Skin of body (tissue), 1 donor: ENCODE measurements at regions not wholly inside any gene's neighbourhood (a gene's known extent, or its start where the extent isn't known, plus 50 kb on each side); places are given as distances from the start of the nearest gene placed in this dataset.

Source experiments
- DNase-seq: peaks from one replicate; lab custom pipeline; 2025; lab: John Stamatoyannopoulos, UW

DNA sequence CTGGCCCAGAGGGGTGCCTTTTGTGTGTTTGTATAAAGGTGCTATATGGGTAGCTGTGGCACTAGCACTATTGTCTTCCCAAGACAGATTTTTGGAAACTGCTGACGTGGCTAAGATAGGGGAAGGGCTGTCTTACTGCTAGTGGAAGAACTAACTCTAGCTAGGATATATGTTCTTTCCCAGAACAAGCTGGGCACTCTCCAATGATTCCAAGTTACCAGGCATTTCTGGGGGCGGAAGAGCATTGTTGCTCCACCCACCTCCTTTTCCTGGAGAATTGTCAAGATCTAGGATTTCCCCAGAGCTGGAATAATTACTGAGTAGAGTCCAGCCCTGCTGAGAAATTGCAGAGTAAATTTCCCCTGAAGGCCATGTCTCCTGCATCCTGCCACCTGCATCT is 408.3 kb downstream of the KLF5 start:
- no peak for DNase-seq

DNA sequence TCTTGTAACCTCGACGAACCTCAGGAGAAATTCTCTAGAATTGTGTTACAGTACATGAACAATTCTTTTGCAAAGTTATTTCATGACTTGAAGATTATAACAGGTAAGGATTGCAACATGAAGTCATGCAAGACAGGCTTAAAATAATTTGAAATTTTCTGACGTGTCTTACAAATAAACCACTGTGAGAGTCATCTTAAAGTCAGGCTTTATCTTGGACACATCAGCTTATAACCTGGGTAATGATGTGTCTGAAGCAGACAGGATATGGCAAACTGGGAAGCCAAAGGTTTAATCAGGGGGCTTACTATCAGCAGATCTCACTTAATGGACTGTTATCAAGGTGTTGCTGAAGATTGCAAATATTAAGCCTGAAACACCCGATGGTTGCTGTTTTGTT is 407.8 kb downstream of the KLF5 start:
- DNase-seq: no peak

DNA sequence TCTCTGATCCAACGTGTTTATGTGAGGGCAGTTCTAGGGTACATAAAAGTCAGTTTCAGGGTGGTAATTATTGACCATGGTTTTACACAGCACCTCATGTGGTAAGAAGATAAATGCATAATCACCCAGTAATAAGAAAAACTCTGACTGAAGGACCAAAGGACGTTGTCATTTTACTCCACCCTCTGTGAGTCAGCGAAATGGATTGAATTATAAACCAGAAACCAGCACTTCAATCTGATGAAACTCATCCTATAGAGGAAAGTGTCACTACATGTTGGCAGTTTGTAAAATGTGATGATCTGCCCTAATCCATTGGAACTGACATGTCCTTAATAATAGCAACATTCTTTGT is 406.8 kb downstream of the KLF5 start:
- DNase-seq: no peak

DNA sequence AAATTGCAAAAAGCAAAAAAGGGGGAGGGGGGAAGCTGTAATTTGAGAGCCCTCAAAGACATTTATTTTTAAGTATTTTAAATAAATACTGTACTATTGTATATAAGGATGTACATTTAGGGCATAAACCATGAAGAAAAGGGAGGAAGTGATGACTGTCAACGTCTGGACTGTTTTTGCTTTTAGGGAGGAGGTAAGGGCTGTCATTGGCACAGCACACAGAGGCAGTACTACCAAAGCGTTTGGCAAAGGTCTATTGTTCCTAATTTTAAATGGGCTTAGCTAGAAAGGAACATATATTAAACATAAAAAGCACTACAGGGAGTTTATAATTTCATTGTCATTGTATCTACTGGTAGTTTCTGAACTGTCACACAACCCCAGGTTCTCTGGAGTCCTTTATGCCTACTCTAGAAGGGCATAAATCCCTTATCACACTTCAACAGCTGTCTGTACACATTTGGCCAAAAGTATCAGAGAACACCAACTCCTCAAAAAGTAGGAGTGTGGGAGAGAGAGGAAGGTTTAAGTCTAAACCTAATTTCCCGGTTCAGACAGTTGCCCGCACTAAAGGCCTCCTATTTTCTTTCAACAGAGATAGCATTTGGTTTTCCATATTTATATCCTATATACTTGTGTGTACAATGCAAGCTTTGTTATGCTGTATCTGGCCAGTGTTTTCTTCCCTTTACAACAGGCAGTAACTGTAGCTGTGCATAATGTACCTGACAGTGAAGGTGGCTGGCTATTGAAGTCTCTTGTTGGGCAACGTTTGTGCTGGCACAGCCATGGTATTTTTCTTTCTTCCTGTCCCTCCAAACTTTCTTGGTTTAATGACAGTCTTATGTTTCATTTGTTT is 406.2 kb downstream of the KLF5 start:
- DNase-seq: no peak

DNA sequence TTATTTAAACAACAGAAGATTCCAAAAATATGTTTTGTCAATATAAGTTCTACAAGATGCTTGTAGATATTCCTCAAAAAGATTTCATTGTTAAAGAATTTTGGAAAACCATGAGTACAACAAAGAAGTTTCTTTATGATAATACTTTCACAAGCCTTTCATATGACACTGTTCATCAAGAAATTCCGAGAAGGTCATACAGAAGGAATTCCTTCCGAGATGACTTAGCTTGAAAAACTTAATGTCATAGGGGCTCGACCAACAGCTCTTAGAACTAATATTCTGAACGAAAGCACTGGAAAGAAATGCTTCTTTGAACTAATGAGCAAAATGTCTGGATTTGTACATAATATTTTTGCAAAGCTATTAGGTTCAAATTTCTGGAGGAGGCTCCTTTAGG is 403.4 kb downstream of the KLF5 start:
- DNase-seq: no peak

DNA sequence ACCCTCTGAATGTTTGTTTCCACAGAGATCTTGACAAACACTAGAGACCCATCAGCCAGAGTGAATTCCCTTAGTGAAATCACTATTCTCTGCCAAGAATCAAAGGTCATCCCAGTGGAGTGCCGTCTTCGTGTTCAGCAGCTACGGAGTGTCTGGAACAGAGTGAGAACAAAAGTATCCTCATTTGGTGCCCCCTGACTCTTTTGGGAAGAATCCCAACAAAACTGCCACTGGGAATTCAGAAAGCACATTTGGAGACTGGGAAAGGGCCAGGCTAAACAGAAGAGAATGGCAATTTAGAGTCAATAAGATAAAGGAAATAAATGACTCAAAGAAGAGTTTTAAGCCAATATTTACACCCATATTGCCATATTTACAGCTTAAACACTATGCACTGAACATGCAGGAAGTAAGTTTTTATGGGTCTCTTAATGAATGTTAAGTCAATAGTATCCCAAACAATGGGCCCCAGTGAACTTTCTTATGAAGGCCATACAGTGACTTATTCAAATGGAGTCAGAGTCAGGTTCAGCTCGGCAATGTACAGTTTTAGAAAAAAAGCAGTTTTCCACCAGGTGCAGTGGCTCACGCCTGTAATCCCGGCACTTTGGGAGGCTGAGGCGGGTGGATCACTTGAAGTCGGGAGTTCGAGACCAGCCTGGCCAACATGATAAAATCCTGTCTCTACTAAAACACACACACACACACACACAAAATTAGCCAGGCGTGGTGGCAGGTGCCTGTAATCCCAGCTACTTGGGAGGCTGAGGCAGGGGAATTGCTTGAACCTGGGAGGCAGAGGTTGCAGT is 392.6 kb downstream of the KLF5 start:
- no peak for DNase-seq

DNA sequence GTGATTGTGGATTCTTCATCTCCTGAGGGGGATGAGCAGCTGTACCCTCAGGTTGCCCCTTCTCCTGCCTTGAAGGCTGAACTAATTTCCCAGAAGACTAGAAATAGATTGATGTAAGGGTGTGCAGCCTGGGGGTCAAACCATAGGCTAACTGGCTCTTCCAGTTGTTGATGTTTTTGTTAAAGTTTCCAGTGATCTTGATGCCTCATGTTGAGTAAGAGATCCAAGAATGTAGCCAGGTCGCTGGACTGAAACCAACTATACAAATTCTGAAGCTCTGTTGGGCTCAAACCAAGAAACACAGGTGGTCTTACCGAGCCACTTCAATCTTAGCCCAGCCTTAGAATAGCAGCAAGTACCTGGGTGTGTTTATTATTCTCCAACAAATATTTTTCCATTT is 391.8 kb downstream of the KLF5 start:
- no peak for DNase-seq

DNA sequence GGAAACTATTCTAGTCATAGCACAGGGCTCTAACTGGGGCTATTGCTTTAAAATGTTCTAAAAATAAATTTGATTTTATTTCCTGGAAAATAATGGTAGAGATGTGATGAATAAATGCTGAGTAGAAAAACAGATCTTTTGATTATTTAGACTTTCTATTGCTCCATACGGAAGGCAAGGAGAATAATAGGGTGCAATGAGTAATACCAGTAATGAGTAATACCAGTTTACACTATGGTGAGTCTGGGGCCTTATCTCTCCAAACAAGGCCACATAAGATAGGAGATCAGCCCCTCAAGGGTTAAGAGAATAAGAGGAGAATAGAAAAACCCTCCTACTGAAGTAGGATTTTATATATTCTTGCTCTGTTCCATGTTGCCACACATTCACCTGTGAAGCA is 390.4 kb downstream of the KLF5 start:
- no peak for DNase-seq

DNA sequence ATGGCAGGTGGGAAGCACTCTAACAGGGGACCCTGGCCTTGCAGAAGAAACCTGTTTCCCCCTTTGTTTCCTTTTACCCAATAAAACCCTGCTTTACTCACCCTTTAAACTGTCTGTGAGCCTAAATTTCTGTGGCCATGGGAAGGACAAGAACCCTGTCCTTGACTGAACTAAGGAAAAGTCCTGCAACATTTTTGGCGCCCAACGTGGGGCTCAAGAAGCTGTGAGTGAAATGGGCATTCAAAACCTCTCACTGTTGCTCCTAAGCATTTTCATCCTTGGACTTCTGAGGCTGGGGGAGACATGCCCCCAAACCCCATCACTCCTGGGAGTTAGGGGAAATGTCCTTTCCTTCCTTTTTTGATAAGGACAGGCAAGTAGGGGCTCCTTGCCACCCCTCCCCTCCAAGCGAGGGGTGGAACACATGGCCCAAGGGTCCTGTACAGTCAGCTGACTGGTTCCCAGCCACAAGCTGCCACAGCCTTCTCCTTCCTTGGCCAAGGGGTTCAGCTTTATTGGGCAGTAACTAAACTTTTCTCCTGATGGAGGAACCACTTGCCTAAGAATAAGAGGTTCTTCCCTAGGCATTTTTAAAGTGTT is 381.6 kb downstream of the KLF5 start:
- no peak for DNase-seq

DNA sequence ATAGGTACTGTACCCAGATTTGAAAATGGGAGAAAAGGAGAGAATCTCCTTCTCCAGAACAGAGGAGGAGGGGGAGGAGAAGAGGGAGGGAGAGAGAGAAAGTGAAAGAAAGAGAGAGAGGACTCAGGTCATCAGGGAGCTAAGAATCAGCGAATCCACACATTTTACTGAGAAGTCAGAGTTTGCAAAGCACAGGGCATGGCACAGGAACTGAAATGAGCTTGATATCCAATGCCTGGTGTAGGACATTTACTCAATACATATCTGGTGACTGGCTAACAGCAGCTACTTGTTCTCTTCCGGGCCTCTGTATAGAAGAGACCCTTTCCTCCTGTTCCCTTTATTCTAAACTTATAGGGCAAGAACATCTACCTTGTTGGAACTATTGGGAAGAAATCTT is 375.1 kb downstream of the KLF5 start:
- DNase-seq: no peak

DNA sequence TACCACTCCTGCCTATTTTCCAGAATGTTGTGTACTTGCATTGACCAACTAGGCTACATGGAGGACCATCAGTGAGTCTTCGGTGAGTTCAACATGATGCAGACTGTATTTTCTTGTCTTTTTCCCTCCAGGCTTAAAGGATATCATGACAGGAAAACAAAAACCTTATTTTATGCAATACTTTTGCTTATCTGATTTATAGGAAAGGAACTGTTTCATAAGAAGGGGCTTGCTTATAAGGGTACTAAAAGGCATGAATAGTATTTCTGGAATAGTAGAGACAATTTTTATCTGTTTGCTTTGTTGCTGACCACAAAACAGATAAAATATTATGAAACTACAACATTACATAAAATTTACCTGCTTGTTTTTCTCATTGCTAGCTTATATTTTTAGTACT is 374.7 kb downstream of the KLF5 start:
- DNase-seq: no peak

DNA sequence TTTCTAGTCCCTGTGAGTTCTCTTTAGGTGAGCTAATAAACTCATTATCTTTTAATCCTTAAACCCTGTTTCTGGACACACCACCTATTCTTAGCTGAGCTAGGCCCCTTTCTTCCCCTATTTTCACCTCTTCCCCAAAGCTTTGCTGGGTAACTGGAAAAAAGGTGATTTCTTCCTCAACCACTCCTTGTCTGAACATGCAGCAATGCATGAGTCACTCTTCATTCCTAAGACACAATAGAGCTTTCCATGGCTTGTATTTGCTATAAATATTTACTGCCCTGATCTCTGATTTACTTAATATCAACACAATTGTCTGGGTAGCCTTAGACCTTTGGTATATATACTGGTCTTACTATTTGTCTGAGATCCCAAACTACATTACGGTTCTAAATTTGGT is 370.9 kb downstream of the KLF5 start:
- DNase-seq: no peak

DNA sequence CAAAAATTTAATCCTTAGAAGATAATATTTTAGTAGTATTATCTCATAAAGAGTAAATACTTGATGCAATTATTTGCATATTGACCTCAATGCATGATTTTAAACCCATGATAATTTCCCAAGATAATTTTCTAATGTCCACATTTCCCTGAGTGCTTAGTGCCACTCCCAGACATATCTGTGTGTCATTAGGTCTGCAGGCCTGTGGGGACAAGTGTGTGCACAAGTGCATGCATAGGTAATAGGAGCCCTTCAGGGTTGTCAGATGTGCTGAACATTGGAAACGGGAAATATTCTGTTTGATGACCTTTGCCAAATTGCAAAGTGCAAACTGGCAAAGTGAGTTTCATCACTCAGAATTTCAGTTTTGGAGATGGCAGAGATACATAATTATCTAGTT is 369.9 kb downstream of the KLF5 start:
- no peak for DNase-seq

DNA sequence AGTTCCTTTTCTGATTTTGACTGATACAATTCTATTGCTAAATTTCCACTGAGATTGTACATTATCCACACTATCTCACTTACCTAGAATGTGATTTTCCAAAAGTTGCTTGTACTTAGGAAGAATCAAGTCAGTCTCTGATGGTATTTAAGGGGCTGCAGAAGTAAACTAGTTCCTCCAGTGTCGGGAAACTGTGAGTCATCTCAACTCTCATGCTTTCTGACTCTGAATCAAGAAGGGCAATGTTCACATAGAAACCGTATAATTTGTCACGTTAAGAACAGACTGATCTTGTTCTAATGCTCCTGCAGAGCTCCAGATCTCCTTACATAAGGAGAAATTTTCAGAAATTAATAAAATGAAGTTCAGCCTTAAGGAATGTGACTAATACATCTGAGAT is 369.3 kb downstream of the KLF5 start:
- peak; percentile 28 for DNase-seq

DNA sequence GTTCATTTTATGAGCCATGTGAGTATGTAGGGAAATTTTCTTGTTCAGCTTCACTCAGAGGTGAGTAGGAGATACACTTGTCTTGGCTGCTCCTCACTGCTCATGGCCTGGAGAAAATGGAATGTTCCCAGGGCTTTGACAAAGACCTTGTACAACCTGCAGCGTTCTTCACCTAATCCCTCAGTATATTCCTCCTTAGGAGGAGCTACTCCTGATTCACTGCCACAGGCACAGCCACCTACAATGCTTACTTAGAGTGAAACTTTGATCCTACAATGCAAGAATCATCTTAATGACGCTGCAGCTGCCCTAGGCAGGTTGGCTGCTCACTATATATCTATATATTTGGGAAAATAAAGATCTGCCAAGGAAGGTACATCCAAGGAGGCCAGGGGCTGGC is 364.2 kb downstream of the KLF5 start:
- DNase-seq: no peak

DNA sequence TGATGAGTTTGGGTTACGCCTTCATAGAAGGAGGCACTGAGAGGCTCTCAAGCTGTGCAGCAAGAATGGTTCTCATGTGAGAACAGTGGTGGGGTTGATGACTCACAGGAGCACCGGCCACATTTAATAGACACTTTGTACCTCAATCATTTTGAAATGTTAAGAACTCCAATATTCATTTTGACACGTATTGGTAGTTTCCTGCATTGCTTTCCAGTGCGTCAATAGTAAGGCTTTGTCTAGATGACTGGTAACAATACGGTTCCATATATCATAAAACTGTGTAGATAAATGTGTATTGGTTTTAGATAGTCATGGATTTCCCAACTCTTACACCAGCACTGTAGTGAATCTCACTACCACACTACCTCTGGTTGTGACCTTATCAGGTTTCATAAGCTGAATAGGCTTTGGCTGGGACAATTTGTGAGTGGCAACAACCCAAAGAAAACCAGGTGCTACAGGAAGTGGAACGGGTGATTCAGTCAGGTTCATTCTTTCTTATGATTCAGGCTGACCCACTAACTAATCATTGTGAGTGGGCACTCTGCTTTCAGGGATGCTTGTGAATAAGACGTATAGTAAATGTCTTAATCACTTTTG is 362.6 kb downstream of the KLF5 start:
- no peak for DNase-seq

DNA sequence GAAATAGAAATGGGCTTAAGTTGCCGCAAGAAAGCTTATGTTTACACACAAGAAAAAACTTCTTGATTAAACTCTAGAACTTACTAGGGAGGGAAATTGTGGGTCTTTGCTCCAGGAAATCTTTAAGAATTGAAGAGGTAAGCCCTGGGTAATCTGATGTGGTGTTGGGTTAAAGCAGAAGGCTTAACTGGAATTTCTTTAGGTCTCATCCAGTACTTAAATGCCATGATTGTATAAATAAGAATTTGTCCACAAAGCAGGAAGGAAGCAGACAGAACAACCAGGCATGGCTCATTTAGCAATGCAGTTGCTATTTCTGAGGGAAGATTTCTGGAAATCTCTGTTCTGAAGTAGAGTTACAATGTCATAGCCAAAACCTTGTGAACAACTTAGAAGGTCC is 360.4 kb downstream of the KLF5 start:
- no peak for DNase-seq

DNA sequence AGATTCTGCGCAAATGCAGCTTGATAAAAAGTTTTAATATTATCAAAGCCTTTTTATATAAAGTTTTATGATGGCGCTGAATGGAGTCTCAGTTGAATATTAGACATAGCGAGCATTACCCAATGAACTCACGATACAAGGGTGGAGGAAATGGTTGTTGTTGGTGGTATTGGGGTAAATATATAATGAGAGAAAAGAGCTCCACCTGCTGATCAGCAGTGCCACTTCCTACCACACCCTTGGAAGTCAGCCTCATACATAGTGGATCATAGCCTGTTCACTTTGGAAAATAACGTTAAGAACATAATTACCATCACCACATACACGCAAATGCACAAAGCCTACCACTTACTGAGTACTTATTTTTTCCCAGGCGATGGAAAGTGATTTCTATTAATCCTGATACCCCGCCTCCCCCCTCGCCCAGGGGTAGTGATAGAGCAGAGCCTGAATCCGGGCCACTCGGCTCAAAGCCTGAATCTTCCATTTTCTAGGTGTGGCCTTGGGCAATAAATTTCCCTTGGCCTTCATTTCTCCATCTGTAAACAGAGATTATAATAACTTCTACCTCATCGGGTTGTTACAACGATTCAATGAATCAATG is 358.3 kb downstream of the KLF5 start:
- no peak for DNase-seq

DNA sequence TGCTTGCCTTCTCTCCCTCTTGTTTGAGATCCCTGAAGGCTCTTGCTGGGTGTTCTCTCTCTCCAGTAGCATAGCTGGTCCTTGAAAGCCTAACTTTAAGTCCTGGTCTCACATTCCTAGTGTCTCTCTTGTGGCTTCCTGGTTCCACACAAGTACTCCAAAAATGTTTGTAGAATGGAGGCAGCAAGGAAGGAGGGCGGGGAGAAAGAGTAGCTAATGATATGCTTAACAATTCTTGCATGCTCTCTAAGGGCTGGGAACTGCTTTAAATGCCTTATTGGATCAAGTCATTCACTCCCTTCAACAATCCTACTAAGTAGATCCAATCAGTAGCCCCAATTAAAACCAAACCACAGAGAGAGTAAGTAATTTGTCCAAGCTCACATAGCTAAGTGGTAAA is 357.3 kb downstream of the KLF5 start:
- no peak for DNase-seq

DNA sequence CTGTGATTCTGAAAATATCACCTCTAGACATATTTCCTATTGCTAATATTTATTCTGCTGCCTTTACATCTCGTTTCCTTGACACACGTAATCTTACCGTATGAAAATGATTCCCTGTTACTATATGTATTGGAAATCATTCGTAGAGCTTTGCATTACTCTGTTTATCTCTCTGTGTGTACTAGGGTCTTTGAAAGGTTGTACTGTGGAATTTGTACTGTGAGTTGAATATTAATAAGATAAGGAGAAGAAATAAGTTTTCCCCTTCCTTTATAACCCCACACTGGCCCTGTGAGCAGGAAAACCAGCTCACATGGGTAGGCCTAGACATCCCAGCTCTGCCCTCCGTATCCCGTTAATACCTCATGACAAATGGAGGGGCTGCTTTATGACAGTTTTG is 354.9 kb downstream of the KLF5 start:
- no peak for DNase-seq

DNA sequence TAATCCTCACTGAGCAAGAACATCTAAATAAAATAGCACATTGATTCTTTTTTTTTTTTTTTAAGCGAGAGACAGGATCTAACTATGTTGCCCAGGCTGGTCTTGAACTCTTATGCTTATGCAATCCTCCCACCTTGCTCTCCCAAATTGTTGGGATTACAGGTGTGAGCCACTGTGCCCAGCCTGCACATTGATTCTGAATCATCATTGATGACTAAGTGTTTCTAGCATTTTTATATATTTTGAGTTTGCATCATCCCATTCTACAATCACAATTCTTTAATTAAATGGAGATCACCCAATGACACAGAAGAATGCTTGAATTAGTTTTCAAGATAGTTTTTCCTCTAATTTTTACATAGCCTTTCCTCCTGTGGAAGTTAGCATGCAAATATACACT is 354.1 kb downstream of the KLF5 start:
- DNase-seq: no peak
